Stomach smooth muscle (tissue), 2 donors: ENCODE measurements at regions not wholly inside any gene's neighbourhood (a gene's known extent, or its start where the extent isn't known, plus 50 kb on each side); places are given as distances from the start of the nearest gene placed in this dataset.

Experiments used
- H3K27ac ChIP-seq: one replicate; pipeline ENCODE4 v1.7.0; 2013; ENCODE audit warnings: mild to moderate bottlenecking, low read length, inconsistent platforms
- H3K27me3 ChIP-seq, 2 donors: one replicate each; pipeline ENCODE4 v1.7.0; 2013; ENCODE audit warnings: low read length in 2 of 2; ENCODE audit not compliant: insufficient read depth in 2 of 2, control insufficient read depth in 1 of 2
- H3K36me3 ChIP-seq, 2 donors: one replicate each; pipeline ENCODE4 v1.7.0; 2013; ENCODE audit warnings: low read length in 2 of 2; ENCODE audit not compliant: control insufficient read depth in 2 of 2, insufficient read depth in 2 of 2
- H3K4me1 ChIP-seq: one replicate; pipeline ENCODE4 v1.7.0; 2013; ENCODE audit warnings: low read length; ENCODE audit not compliant: control insufficient read depth, insufficient read depth
- H3K4me3 ChIP-seq, 2 donors: one replicate each; pipeline ENCODE4 v1.7.0; 2013; ENCODE audit warnings: low read length in 2 of 2
- H3K9ac ChIP-seq, 2 donors: one replicate each; pipeline ENCODE4 v1.7.0; 2013; ENCODE audit warnings: low read length in 2 of 2, mild to moderate bottlenecking in 1 of 2
- H3K9me3 ChIP-seq, 2 donors: one replicate each; pipeline ENCODE4 v1.7.0; 2013; ENCODE audit warnings: low read length in 2 of 2; ENCODE audit not compliant: control insufficient read depth in 2 of 2
- donor health status: healthy.
- donor health status: Pancreatic carcinoma.

- Histone ChIP-seq H3K4me1 (no peaks in the 10 kb centered on the region), H3K4me3 (no peak overlapping the region), H3K27me3 (no peaks in the 10 kb centered on the region), H3K9ac (no peak overlapping the region), H3K9me3 (no peaks in the 10 kb centered on the region), H3K36me3 (no peaks in the 10 kb centered on the region), H3K27ac (no peak overlapping the region)
Measured at GRCh38 chrX:124820738-124821137, 474.4 kb downstream of the SH2D1A start.

GRCh38 chrX:124827258-124827845 is 481.0 kb downstream of the SH2D1A start:
- no peak overlapping the region for H3K9ac ChIP-seq
- H3K27ac ChIP-seq: no peak overlapping the region
- H3K4me3 ChIP-seq: no peak overlapping the region
- no peaks in the 10 kb centered on the region for H3K4me1 ChIP-seq
- no peaks in the 10 kb centered on the region for H3K36me3 ChIP-seq
- H3K27me3 ChIP-seq: no peaks in the 10 kb centered on the region
- H3K9me3 ChIP-seq: no peaks in the 10 kb centered on the region

- no peaks in the 10 kb centered on the region for H3K4me1 ChIP-seq
- no peaks in the 10 kb centered on the region for H3K9me3 ChIP-seq
- no peak overlapping the region for H3K27ac ChIP-seq
- H3K9ac ChIP-seq: no peak overlapping the region
- no peaks in the 10 kb centered on the region for H3K36me3 ChIP-seq
- no peak overlapping the region for H3K4me3 ChIP-seq
- no peaks in the 10 kb centered on the region for H3K27me3 ChIP-seq
Measured at GRCh38 chrX:124829930-124830329, 483.6 kb downstream of the SH2D1A start.

GRCh38 chrX:124836786-124837185 is 482.9 kb upstream of the TEX13C start:
- H3K9me3 ChIP-seq: no peaks in the 10 kb centered on the region
- no peak overlapping the region for H3K27ac ChIP-seq
- H3K27me3 ChIP-seq: no peaks in the 10 kb centered on the region
- no peak overlapping the region for H3K9ac ChIP-seq
- H3K4me3 ChIP-seq: no peak overlapping the region
- H3K4me1 ChIP-seq: no peaks in the 10 kb centered on the region
- no peaks in the 10 kb centered on the region for H3K36me3 ChIP-seq

- Histone ChIP-seq H3K4me1 (no peaks in the 10 kb centered on the region), H3K27ac (no peak overlapping the region), H3K9me3 (no peaks in the 10 kb centered on the region), H3K9ac (no peak overlapping the region), H3K4me3 (no peak overlapping the region), H3K27me3 (no peaks in the 10 kb centered on the region), H3K36me3 (no peaks in the 10 kb centered on the region)
Measured at GRCh38 chrX:124842205-124842604, 477.5 kb upstream of the TEX13C start.

GRCh38 chrX:124860736-124861135 is 458.9 kb upstream of the TEX13C start:
- Histone ChIP-seq H3K36me3 (no peaks in the 10 kb centered on the region), H3K4me3 (peak overlapping the region in 1 of 2 donors; percentile 25), H3K27me3 (no peaks in the 10 kb centered on the region), H3K9me3 (no peaks in the 10 kb centered on the region), H3K27ac (no peak overlapping the region), H3K4me1 (no peaks in the 10 kb centered on the region), H3K9ac (no peak overlapping the region)

GRCh38 chrX:124862301-124862700 is 457.4 kb upstream of the TEX13C start:
- H3K9ac ChIP-seq: no peak overlapping the region
- no peaks in the 10 kb centered on the region for H3K36me3 ChIP-seq
- no peak overlapping the region for H3K27ac ChIP-seq
- no peaks in the 10 kb centered on the region for H3K27me3 ChIP-seq
- no peak overlapping the region for H3K4me3 ChIP-seq
- no peaks in the 10 kb centered on the region for H3K9me3 ChIP-seq
- no peaks in the 10 kb centered on the region for H3K4me1 ChIP-seq

- H3K27me3 ChIP-seq: no peaks in the 10 kb centered on the region
- H3K4me1 ChIP-seq: no peaks in the 10 kb centered on the region
- H3K9ac ChIP-seq: no peak overlapping the region
- no peaks in the 10 kb centered on the region for H3K9me3 ChIP-seq
- no peak overlapping the region for H3K27ac ChIP-seq
- no peak overlapping the region for H3K4me3 ChIP-seq
- H3K36me3 ChIP-seq: no peaks in the 10 kb centered on the region
Measured at GRCh38 chrX:124863303-124863702, 456.4 kb upstream of the TEX13C start.

- Histone ChIP-seq H3K4me3 (no peak overlapping the region), H3K9me3 (no peaks in the 10 kb centered on the region), H3K27ac (no peak overlapping the region), H3K27me3 (no peaks in the 10 kb centered on the region), H3K36me3 (no peaks in the 10 kb centered on the region), H3K9ac (no peak overlapping the region), H3K4me1 (no peaks in the 10 kb centered on the region)
Measured at GRCh38 chrX:124887572-124887971, 432.1 kb upstream of the TEX13C start.

- H3K9ac ChIP-seq: no peak overlapping the region
- H3K27ac ChIP-seq: no peak overlapping the region
- H3K36me3 ChIP-seq: no peaks in the 10 kb centered on the region
- H3K4me3 ChIP-seq: no peak overlapping the region
- no peaks in the 10 kb centered on the region for H3K4me1 ChIP-seq
- no peaks in the 10 kb centered on the region for H3K9me3 ChIP-seq
- no peaks in the 10 kb centered on the region for H3K27me3 ChIP-seq
Measured at GRCh38 chrX:124895947-124896346, 423.7 kb upstream of the TEX13C start.

GRCh38 chrX:124902953-124903352 is 416.7 kb upstream of the TEX13C start:
- H3K9ac ChIP-seq: no peak overlapping the region
- H3K4me1 ChIP-seq: no peaks in the 10 kb centered on the region
- H3K27ac ChIP-seq: no peak overlapping the region
- no peaks in the 10 kb centered on the region for H3K9me3 ChIP-seq
- no peaks in the 10 kb centered on the region for H3K27me3 ChIP-seq
- H3K36me3 ChIP-seq: no peaks in the 10 kb centered on the region
- no peak overlapping the region for H3K4me3 ChIP-seq
